ENCODE measurements at regions not wholly inside any gene's neighbourhood (a gene's known extent, or its start where the extent isn't known, plus 50 kb on each side); places are given as distances from the start of the nearest gene placed in this dataset.

- DNase-seq (ENCODE audit: low read depth), result no peak
- H3K4me3 ChIP-seq (ENCODE audit: low read depth, low read length), result no peak overlapping the region
- TF ChIP-seq CTCF (IDR thresholded peaks at IDR 0.05; ENCODE audit: insufficient read depth, low read depth, low read length), result no peak
Measured at GRCh38 chr5:51829230-51829629, 446.0 kb downstream of the ISL1 start.

- no peak overlapping the region for H3K4me3 ChIP-seq (ENCODE audit: low read depth, low read length)
- DNase-seq (ENCODE audit: low read depth), result no peak
- TF ChIP-seq CTCF (IDR thresholded peaks at IDR 0.05; ENCODE audit: insufficient read depth, low read depth, low read length), result no peak
Measured at GRCh38 chr5:51829691-51830090, 446.4 kb downstream of the ISL1 start.

GRCh38 chr5:51832934-51833470 lies 449.8 kb downstream of the ISL1 start:
- no peak for TF ChIP-seq CTCF (IDR thresholded peaks at IDR 0.05; ENCODE audit: insufficient read depth, low read depth, low read length)

GRCh38 chr5:51838459-51838858 lies 455.2 kb downstream of the ISL1 start:
- no peak overlapping the region for H3K4me3 ChIP-seq (ENCODE audit: low read depth, low read length)
- TF ChIP-seq CTCF (IDR thresholded peaks at IDR 0.05; ENCODE audit: insufficient read depth, low read depth, low read length), result no peak
- DNase-seq (ENCODE audit: low read depth), result no peak

More at GRCh38 chr5:51832934-51833470, 449.8 kb downstream of the ISL1 start:
- DNase-seq (ENCODE audit: low read depth), result no peak
- H3K4me3 ChIP-seq (ENCODE audit: low read depth, low read length), result no peak overlapping the region

GRCh38 chr5:51843893-51844292 lies 460.6 kb downstream of the ISL1 start:
- DNase-seq (ENCODE audit: low read depth), result no peak
- no peak overlapping the region for H3K4me3 ChIP-seq (ENCODE audit: low read depth, low read length)
- TF ChIP-seq CTCF (IDR thresholded peaks at IDR 0.05; ENCODE audit: insufficient read depth, low read depth, low read length), result no peak

GRCh38 chr5:51846015-51846414 lies 462.8 kb downstream of the ISL1 start:
- no peak for DNase-seq (ENCODE audit: low read depth)
- no peak overlapping the region for H3K4me3 ChIP-seq (ENCODE audit: low read depth, low read length)
- no peak for TF ChIP-seq CTCF (IDR thresholded peaks at IDR 0.05; ENCODE audit: insufficient read depth, low read depth, low read length)

- DNase-seq (ENCODE audit: low read depth), result no peak
- TF ChIP-seq CTCF (IDR thresholded peaks at IDR 0.05; ENCODE audit: insufficient read depth, low read depth, low read length), result no peak
- no peak overlapping the region for H3K4me3 ChIP-seq (ENCODE audit: low read depth, low read length)
Measured at GRCh38 chr5:51859624-51860023, 476.4 kb downstream of the ISL1 start.
